ENCODE measurements at regions not wholly inside any gene's neighbourhood (a gene's known extent, or its start where the extent isn't known, plus 50 kb on each side); places are given as distances from the start of the nearest gene placed in this dataset.

DNA sequence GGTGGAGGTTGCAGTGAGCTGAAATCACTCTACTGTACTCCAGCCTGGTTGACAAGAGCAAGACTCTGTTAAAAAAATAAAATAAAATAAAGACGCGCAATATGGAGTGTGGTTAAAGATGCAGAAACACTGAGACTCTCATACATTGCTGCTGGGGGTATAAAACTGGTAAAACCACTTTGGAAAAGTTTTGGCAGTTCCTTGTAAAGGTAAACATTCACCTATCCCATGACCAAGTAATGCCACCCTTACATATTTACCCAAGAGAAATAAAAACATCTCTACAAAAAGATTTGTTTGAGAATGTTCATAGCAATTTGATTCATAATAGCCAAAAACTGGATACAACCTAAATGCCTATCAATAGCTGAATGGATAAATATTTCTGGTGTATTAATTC lies 398.5 kb downstream of the PDCD6IP start:
- Histone ChIP-seq H3K4me3 (ENCODE audit: low read depth, low read length) (no peak overlapping the region), H3K27me3 (ENCODE audit: control insufficient read depth, insufficient read depth, low read length) (no peaks in the 10 kb centered on the region), H3K36me3 (ENCODE audit: control insufficient read depth, insufficient read depth, low read length) (no peaks in the 10 kb centered on the region)
- TF ChIP-seq, protein P1, sequence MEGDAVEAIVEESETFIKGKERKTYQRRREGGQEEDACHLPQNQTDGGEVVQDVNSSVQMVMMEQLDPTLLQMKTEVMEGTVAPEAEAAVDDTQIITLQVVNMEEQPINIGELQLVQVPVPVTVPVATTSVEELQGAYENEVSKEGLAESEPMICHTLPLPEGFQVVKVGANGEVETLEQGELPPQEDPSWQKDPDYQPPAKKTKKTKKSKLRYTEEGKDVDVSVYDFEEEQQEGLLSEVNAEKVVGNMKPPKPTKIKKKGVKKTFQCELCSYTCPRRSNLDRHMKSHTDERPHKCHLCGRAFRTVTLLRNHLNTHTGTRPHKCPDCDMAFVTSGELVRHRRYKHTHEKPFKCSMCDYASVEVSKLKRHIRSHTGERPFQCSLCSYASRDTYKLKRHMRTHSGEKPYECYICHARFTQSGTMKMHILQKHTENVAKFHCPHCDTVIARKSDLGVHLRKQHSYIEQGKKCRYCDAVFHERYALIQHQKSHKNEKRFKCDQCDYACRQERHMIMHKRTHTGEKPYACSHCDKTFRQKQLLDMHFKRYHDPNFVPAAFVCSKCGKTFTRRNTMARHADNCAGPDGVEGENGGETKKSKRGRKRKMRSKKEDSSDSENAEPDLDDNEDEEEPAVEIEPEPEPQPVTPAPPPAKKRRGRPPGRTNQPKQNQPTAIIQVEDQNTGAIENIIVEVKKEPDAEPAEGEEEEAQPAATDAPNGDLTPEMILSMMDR (IDR thresholded peaks at IDR 0.05; ENCODE audit: insufficient read depth, low read depth, low read length): no peak
- DNase-seq (ENCODE audit: low read depth): no peak
- CTCF ChIA-PET: no interaction called here
- POLR2A ChIA-PET: no interaction called here

- Histone ChIP-seq H3K36me3 (ENCODE audit: control insufficient read depth, insufficient read depth, low read length) (no peaks in the 10 kb centered on the region), H3K4me3 (ENCODE audit: low read depth, low read length) (no peak overlapping the region), H3K27me3 (ENCODE audit: control insufficient read depth, insufficient read depth, low read length) (no peaks in the 10 kb centered on the region)
- DNase-seq (ENCODE audit: low read depth): no peak
- TF ChIP-seq, protein P1 (IDR thresholded peaks at IDR 0.05; ENCODE audit: insufficient read depth, low read depth, low read length): no peak
- ChIA-PET POLR2A (no interaction called here), CTCF (no interaction called here)
These were observed 399.9 kb downstream of the PDCD6IP start for GRCh38 chr3:34198309-34198708.

GRCh38 chr3:34200576-34200975 lies 402.1 kb downstream of the PDCD6IP start:
- Histone ChIP-seq H3K36me3 (ENCODE audit: control insufficient read depth, insufficient read depth, low read length) (no peaks in the 10 kb centered on the region), H3K27me3 (ENCODE audit: control insufficient read depth, insufficient read depth, low read length) (no peaks in the 10 kb centered on the region), H3K4me3 (ENCODE audit: low read depth, low read length) (no peak overlapping the region)
- TF ChIP-seq, protein P1 (IDR thresholded peaks at IDR 0.05; ENCODE audit: insufficient read depth, low read depth, low read length): no peak
- DNase-seq (ENCODE audit: low read depth): no peak
- POLR2A ChIA-PET: no interaction called here
- CTCF ChIA-PET: interaction anchor here (0.5 kb wide), 1 partner anchor 271 kb away, joined by 3 read pairs; no protein-coding TSS in a partner anchor

DNA sequence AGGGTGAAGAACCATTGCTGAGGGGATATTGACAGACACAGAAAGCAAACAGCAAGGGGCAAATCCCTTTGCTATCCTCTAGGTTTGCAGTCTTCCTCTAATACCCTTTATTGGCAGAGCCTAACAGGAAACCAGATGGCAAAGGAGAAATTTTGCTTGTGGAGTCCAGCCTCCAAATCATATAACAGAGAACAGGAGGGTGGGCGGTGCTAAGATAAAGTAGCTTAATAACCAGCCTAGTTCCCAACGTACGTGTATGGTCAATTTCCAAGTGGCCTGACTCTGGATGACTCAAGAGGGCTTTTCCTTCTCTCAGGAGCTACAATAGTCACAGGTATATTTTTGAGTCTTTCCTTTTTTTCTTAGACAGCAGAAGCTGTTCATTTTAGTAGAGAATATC lies 404.5 kb downstream of the PDCD6IP start:
- CTCF ChIA-PET: interaction anchor here (1.1 to 1.2 kb wide), 2 partner anchors 14 to 223 kb away, joined by 3 read pairs; no protein-coding TSS in a partner anchor
- no peak for DNase-seq (ENCODE audit: low read depth)
- H3K27me3 ChIP-seq (ENCODE audit: control insufficient read depth, insufficient read depth, low read length): no peaks in the 10 kb centered on the region
- no peak overlapping the region for H3K4me3 ChIP-seq (ENCODE audit: low read depth, low read length)
- TF ChIP-seq, protein P1 (IDR thresholded peaks at IDR 0.05; ENCODE audit: insufficient read depth, low read depth, low read length): no peak
- no peaks in the 10 kb centered on the region for H3K36me3 ChIP-seq (ENCODE audit: control insufficient read depth, insufficient read depth, low read length)
- POLR2A ChIA-PET: no interaction called here

DNA sequence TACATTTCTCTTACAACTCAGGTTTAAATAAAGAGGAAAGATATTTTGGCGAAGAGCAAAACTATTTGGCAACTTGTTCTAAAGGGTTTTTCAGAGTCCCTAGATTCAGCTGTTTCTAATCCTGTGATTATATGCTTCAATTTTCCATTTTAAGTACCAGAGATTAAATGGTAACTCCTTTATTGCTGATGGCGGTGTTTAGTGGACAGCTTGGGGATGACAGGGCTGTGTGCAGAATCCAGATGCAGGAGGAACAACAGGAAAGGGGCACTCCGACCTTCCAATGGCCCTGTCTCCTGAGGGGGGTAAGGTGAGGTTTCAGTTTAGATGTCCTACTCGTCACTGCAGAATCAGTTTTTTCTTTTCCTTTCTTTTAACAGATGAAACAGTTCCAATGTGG lies 405.0 kb downstream of the PDCD6IP start:
- Histone ChIP-seq H3K27me3 (ENCODE audit: control insufficient read depth, insufficient read depth, low read length) (no peaks in the 10 kb centered on the region), H3K4me3 (ENCODE audit: low read depth, low read length) (no peak overlapping the region), H3K36me3 (ENCODE audit: control insufficient read depth, insufficient read depth, low read length) (no peaks in the 10 kb centered on the region)
- POLR2A ChIA-PET: no interaction called here
- TF ChIP-seq, protein P1 (IDR thresholded peaks at IDR 0.05; ENCODE audit: insufficient read depth, low read depth, low read length): no peak
- DNase-seq (ENCODE audit: low read depth): no peak
- CTCF ChIA-PET: interaction anchor here (0.6 to 1.2 kb wide), 3 partner anchors 10 to 223 kb away, joined by 3 read pairs; no protein-coding TSS in a partner anchor

All from BJ (cell line).